ENCODE measurements at regions not wholly inside any gene's neighbourhood (a gene's known extent, or its start where the extent isn't known, plus 50 kb on each side); places are given as distances from the start of the nearest gene placed in this dataset.

DNA sequence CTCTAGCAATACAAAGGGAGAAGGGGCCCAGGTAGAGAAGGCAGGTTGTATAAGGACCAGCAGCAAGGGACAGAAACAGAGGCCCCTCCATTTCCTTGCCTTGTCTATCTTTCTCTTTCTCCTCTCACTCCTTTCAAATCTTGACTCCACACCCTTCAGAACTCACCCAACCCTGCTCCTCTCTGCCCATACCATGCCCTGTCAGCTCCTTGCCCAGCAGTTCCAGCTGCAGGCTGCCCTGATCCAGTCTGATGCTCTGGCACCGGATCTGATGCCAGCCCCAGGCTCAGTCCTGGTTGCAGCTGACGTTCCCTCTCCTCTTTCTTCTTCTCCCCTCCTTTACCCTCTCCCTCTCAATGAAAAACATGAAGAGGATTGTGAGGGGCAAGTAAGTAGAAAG, 291.2 kb downstream of the FBXW7 start:
- H3K27me3 ChIP-seq: no peaks in the 10 kb centered on the region
- no peak for TF ChIP-seq POLR2A (IDR thresholded peaks at IDR 0.05)
- TF ChIP-seq, protein P1, sequence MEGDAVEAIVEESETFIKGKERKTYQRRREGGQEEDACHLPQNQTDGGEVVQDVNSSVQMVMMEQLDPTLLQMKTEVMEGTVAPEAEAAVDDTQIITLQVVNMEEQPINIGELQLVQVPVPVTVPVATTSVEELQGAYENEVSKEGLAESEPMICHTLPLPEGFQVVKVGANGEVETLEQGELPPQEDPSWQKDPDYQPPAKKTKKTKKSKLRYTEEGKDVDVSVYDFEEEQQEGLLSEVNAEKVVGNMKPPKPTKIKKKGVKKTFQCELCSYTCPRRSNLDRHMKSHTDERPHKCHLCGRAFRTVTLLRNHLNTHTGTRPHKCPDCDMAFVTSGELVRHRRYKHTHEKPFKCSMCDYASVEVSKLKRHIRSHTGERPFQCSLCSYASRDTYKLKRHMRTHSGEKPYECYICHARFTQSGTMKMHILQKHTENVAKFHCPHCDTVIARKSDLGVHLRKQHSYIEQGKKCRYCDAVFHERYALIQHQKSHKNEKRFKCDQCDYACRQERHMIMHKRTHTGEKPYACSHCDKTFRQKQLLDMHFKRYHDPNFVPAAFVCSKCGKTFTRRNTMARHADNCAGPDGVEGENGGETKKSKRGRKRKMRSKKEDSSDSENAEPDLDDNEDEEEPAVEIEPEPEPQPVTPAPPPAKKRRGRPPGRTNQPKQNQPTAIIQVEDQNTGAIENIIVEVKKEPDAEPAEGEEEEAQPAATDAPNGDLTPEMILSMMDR (IDR thresholded peaks at IDR 0.05): no peak
- intact Hi-C loops (cut with DNase I; ENCODE audit: low total_unique reads): no loop called here
- H3K27ac ChIP-seq: peak overlapping the region in 1 of 2 donors; percentile 58
- no peak overlapping the region for H3K4me3 ChIP-seq
- no peak for DNase-seq
- no peaks in the 10 kb centered on the region for H3K4me1 ChIP-seq
- H3K9me3 ChIP-seq: no peaks in the 10 kb centered on the region
- no peaks in the 10 kb centered on the region for H3K36me3 ChIP-seq

DNA sequence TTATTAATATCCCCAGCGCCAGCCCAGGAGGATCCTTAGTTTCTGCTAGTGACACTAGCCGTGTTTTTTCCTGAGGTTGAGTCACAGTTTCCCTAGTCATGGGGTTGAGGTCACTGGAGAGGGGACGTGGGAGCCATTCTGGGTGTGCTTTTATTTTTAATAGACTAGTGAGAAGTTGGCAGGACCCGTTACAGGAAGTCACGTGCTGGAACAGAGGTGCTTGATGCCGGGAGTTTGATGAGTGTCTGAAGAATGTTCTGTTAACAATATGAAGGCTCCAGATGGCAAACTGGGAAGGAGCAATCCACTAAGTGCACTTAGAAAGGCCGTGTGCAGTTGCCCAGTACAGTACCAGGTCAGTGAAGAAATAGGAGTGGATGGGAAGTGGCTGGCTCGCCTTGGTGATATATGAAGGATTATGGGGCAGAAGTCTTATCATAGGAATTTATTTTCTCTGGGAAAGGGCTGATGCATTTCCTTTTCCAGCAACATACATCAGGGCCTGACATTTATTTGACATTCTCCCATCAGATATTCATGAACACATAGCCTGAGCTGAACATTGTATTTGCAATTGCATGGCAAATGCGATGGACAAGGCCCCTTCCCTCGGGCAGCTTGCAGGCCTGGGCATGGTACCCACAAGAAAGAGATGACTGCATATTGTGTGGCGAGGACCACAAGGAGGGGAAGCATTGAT, 291.8 kb downstream of the FBXW7 start:
- H3K27ac ChIP-seq: peak overlapping the region in 1 of 2 donors; percentile 58
- no peaks in the 10 kb centered on the region for H3K27me3 ChIP-seq
- H3K36me3 ChIP-seq: no peaks in the 10 kb centered on the region
- no peak overlapping the region for H3K4me3 ChIP-seq
- no peak for TF ChIP-seq POLR2A (IDR thresholded peaks at IDR 0.05)
- TF ChIP-seq, protein P1 (IDR thresholded peaks at IDR 0.05): no peak
- H3K9me3 ChIP-seq: no peaks in the 10 kb centered on the region
- intact Hi-C loops (cut with DNase I; ENCODE audit: low total_unique reads): no loop called here
- peak in 1 of 2 donors; percentile 60 for DNase-seq
- H3K4me1 ChIP-seq: no peaks in the 10 kb centered on the region

DNA sequence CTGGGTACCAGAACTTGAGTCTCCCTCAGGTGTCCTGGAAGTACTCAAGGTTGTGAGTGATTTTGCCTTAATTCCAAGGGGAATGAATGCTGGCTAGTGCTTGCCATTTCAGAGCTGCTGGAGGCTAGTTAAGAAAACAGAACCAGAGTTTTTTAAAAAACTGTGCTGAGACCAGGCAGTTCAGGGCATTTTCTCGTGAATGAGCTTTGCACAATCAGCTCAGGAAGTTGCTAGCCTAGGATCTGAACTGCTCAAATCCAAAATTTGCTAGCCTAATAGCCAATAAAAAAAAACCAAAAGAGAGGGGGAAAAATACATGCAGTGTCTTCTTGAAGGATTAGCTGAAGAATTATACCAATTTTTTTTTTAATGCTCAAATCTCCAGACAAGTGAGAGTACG, 292.7 kb downstream of the FBXW7 start:
- intact Hi-C loops (cut with DNase I; ENCODE audit: low total_unique reads): no loop called here
- no peak overlapping the region for H3K4me3 ChIP-seq
- TF ChIP-seq, protein P1 (IDR thresholded peaks at IDR 0.05): no peak
- TF ChIP-seq POLR2A (IDR thresholded peaks at IDR 0.05): no peak
- no peaks in the 10 kb centered on the region for H3K27me3 ChIP-seq
- H3K27ac ChIP-seq: peak overlapping the region in 1 of 2 donors; percentile 58
- no peaks in the 10 kb centered on the region for H3K4me1 ChIP-seq
- DNase-seq: no peak
- no peaks in the 10 kb centered on the region for H3K36me3 ChIP-seq
- no peaks in the 10 kb centered on the region for H3K9me3 ChIP-seq

DNA sequence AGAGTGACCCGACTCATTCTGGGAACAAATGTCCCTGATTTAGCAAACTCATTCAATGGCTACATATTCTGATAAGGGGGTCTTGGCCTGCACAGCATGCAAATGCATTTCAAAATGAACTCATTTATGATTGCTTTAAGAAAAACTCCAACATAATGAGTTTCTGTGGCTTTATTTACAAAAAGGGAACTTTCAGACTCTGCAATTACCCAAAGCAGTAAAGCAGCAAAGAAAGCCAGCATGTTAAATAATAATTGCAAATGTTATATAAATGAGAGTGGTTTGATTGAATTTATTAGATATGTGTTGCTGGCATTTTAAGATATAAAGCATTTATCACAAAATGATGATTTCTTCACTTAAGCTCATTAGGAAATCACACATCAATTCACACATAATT, 295.7 kb downstream of the FBXW7 start:
- H3K9me3 ChIP-seq: no peaks in the 10 kb centered on the region
- H3K36me3 ChIP-seq: no peaks in the 10 kb centered on the region
- DNase-seq: no peak
- no peak for TF ChIP-seq POLR2A (IDR thresholded peaks at IDR 0.05)
- TF ChIP-seq, protein P1 (IDR thresholded peaks at IDR 0.05): no peak
- intact Hi-C loops (cut with DNase I; ENCODE audit: low total_unique reads): no loop called here
- H3K27me3 ChIP-seq: no peaks in the 10 kb centered on the region
- H3K4me1 ChIP-seq: no peaks in the 10 kb centered on the region
- H3K27ac ChIP-seq: no peak overlapping the region
- no peak overlapping the region for H3K4me3 ChIP-seq

DNA sequence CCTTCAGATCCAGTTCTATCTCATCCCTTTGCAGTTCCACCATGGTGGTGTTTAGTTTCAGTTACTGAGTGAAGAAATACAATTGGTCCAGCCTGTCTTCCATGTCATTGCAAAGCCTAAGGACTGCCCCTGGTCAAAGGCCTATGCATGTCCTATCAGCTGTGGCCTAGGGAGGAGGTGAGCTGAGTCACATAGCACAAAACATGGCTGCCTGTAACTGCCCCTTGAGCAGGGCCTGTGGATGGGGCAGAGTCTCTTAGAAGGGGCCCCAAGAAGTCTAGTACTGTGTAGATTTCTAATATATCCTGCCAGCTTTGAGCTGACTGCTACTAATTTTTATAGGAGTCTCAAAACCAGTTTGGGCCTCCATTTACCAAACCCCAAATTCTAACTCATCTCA, 296.7 kb downstream of the FBXW7 start:
- intact Hi-C loops (cut with DNase I; ENCODE audit: low total_unique reads): no loop called here
- no peak for TF ChIP-seq POLR2A (IDR thresholded peaks at IDR 0.05)
- TF ChIP-seq, protein P1 (IDR thresholded peaks at IDR 0.05): no peak
- DNase-seq: no peak
- no peaks in the 10 kb centered on the region for H3K27me3 ChIP-seq
- H3K9me3 ChIP-seq: no peaks in the 10 kb centered on the region
- H3K27ac ChIP-seq: no peak overlapping the region
- H3K36me3 ChIP-seq: no peaks in the 10 kb centered on the region
- no peak overlapping the region for H3K4me3 ChIP-seq
- H3K4me1 ChIP-seq: no peaks in the 10 kb centered on the region
